HG03039 (cell line): ENCODE measurements at regions not wholly inside any gene's neighbourhood (a gene's known extent, or its start where the extent isn't known, plus 50 kb on each side); places are given as distances from the start of the nearest gene placed in this dataset.
A peak's percentile ranks its signal among the peaks of the same experiment; 100 is the strongest.
"Not testable (repeated sequence)": the region's sequence is repeated elsewhere in the genome, so short reads cannot be mapped to it uniquely, and the experiment has no call there.

Experiments used
- ATAC-seq: cut with Tn5 transposase; IDR thresholded peaks from one replicate; pipeline ENCODE4 v1.9.1; 2021; ENCODE audit warnings: mild to moderate bottlenecking, moderate library complexity; ENCODE audit not compliant: unreplicated experiment

- ATAC-seq, result no peak
These were observed 143.8 kb upstream of the LAMA2 start for GRCh38 chr6:128739112-128739511.

DNA sequence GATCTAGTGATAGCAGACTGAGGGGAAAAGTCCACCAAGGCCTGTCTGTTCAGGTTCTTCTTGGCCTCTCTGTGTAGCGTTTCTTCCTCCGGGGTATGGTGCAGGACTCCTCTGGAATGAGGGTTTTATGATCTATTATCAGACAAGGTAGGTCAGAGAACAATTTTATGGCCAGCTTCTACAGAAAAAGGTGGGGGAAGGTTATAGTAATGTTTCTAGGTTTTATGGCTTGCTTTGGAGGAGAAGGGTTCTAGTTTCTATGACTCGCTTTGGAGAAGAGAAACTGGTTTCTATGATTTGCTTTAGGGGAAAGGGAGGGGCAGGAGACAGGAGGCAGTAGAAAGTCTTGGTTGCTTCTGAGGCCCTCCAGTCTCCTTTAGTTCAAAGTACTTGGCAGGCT lies 144.8 kb upstream of the LAMA2 start:
- no peak for ATAC-seq

DNA sequence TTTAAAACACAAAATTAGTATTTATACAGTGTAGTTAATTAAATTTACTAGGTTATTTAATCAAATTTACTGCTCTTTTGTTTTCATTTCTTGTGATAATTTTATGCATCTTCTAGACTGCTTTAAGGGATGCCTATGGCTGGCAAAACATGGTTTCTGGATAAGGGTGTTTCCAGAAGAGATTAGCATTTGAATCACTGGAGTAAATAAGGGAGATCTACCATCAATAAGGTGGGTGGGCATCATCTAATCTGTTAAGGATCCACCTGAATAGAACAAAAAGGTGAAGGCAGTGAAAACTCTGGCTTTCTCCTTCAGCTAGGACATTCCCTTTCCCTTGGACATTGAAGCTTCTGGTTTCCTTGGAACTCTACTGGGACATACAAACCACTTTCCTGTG lies 146.2 kb upstream of the LAMA2 start:
- no peak for ATAC-seq

GRCh38 chr6:128731249-128732165 lies 151.4 kb upstream of the LAMA2 start:
- peak; percentile 59 for ATAC-seq

- ATAC-seq, result no peak
These were observed 155.4 kb upstream of the LAMA2 start for GRCh38 chr6:128727500-128727899.

DNA sequence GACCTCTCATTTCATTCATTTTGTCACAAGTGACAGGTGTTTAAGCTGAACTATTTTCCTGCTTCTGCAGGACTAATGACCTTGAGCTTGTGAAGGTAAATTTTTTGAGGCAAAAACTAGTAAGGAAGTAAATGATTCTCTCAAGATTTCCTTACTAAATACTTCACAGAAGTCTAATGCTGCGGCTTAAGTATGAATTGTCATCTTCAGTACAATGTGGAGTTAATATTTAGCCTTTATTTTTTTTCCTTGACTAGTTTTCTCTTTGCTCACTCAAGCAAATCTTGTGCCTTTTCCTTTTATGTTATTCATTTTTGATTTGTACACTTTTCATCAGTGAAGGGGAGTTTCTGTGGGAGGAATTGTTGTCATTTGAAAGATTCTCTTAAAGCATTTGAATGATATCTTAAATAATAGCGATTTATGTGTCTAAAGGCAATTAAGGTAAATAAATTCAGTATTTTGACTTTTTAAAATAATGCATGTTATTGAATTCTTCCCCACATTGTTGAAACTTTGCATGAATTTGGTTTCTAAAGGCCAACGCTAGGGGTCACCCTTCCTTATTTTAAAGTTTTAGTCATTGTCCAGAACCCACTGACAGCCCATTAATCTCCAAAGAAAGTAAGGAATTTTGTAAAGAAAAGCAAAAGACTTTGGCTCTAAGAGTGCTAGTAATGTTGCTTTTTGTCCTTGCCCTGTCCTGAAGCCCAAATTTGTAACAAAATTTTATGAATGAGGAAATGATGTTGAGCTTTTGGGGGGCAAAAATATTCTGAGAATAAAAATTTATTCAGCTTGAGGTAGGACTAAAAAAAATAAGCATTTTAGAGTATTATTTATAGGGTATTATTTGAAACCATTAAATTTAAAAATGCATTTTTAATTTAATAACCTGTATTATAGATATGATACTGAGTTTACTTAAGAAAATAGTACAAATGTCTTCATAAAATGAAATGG lies 157.4 kb upstream of the LAMA2 start:
- no peak for ATAC-seq

DNA sequence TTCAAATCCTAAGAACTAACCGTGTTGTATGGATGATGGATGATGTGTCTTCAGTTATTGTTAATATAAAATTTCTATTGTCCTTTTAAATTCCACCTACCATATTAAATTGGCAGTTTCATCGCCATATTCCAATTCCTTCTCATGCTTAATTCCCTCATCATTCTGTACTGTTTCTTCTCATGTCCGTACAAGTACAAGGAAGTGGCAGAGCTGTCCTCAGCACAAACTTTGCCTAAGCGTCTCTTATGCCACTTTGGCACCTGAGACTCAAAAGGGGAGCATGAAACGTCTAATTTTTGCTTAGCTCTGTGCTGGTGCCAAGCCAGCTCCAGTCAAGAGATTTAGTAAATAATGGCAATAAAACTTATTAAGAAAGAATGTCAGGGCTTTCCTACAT lies 158.2 kb upstream of the LAMA2 start:
- ATAC-seq, result no peak

DNA sequence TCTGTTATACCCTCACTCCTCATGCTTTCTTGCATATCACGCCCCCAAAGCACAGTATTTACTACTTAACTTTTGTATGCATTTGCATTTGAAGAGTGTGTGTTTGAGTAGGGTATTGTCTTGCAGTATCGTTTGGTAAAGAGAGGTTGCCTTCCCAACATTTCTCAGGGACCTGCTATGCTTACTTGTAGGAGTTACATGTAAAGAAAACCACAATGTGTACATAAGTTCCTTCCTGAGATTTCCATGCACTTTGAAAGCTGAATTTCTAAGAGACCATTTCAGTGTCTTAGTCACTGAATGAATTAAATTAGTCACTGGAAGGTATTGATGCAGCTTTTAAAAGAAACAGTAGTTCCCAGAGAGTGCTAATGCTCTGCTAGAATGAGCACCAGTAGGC lies 159.3 kb upstream of the LAMA2 start:
- no peak for ATAC-seq

DNA sequence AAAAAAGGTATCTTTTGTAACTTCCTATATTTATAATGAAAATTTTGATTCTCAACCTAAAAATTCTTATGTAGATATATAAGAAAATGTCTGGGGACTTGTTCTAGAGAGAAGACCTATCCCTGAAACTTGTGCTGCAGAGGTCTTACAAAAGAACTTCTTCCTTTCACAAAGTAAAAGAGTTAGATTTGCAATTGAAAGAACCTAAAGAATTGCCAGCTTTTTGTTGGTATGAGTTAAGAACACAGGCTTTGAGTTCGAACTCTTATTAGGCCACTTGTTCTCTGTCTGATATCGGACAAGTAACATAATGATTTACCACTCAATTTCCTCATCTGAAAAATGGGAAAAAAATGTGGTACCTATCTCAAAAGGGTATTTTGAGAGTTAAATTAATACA lies 162.0 kb upstream of the LAMA2 start:
- ATAC-seq, result no peak

DNA sequence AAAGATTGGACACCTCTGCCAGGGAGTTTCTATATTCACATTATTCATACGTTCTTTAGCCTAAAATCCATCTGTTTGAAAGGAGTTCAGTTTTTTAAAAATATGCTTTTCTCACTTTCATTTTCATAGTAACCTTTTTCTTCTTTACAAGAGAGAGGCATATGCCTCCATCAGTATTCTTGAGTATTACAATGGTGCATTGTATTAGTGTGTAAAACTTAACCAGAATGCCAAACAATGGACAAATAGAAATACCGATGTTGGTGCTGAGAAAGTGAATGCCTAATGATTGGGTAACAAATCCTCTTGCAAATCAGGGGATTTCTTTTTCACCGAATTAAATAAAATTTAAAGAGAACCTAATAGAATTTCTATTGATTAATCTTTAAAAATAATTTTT lies 163.2 kb upstream of the LAMA2 start:
- no peak for ATAC-seq

DNA sequence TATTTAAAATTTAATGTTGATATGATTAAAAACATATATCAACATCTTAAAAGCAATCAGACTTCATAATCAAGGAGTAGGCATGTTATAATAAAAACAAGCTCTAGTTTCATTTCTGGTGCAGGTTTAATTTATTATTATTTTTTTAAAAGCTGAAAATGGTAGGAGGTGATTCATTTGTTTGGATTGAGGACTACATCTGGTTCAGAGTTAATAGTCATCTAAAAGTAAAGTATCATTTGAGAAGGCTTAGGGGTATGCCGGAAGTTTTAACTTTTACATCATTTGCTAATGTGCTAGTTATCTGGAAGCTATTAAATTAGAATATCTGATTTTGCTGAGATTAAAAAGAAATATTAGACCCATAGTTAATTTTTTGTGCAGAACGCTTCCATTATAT lies 169.5 kb upstream of the LAMA2 start:
- no peak for ATAC-seq

- no peak for ATAC-seq
These were observed 170.0 kb upstream of the LAMA2 start for GRCh38 chr6:128712898-128713297.

DNA sequence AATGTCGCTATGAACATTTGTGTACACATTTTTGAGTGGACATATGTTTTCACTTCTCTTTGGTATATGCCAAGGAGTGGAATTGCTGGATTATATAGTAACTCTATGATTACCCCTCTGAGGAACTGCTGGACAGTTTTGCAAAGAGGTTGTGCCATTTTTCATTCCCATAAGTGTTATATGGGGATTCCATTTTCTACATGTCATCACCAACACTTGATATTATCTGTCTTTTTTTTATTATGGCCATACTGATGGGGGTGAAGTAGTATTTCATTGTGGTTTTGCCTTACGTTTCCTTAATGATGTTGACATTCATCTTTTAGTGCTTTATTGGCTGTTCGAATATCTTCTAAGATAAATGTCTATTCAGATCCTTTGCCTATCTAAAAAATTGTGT lies 171.8 kb upstream of the LAMA2 start:
- ATAC-seq, result no peak

DNA sequence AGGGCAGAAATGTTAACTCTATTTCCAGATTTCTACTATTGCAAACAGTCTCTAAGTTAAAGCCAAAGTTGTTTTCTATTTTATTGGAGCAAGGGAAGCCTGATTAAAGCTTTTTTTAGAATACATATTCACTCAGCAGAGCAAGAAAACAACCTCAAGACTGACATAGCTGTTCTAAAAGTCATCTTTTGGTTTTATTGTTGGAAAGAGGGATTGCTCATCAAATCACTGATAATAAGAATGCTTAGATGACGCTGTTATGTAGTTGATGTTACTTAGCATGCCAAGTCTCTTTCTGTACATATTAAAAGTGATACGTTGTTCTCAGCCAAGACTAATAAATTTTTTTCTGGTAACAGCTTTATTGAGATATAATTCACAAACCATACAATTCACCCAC lies 172.6 kb upstream of the LAMA2 start:
- ATAC-seq, result no peak

DNA sequence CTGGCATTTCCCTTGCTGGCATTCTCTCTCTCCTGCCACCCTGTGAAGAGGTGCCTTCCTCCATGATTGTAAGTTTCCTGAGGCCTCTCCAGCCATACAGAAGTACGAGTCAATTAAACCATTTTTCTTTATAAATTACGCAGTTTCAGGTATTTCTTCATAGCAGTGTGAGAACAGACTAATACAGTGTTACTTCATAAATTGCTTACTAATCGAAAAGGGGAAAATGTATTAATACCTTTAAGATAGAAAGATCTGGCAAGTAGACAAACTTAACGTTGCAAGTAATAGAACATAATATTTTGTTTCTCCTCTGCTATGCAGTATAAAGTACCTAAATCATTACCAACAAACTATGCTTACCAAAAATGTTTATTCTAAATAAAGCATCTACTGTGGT lies 178.3 kb upstream of the LAMA2 start:
- no peak for ATAC-seq

- ATAC-seq, result not testable (repeated sequence)
These were observed 179.1 kb upstream of the LAMA2 start for GRCh38 chr6:128703794-128704193.

DNA sequence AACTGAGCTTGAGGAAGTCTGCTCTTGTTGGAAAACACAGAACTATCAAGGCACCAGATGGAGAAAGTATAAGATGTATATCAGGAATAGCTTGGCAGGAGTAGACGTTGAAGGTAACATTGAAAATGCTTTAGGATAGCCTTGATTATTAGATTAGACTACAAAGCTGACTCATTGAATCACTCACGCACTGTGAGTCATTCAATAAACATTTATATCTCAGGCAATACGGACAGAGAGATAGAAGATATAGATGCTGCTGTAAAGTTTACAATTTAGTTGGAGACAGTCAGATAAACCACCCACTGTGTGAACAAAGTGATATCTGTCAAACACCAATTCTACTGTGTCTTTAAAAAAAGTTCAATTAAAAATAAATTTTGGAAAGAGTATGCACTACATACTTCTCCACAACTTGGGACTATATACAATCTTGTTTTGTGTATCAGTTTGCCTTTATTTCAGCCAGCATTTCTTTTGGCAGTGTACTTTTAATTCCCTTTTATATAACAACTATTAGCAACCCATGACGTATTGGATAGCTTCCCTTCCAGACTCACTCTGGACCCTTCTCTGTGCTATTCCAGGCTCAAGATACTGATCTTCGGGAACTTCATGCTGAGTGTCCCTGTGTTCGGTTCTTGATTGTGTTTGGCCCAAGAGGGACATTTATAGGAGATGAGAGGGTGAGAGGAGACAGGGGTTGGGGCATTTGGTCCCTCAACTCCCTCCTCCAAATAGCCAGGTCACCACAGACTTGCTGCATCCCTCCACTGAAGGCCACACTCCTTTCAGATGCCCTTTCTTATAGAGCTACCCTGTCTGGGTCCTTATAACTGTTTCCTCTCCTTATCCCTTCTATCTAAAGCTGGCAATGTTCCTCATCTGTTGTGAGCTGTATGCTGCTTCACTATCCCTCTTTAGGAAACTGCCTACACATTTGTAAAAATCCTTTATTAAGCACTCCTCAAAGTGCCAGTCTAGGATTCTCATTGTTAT lies 176.6 kb upstream of the PTPRK start:
- ATAC-seq, result no peak

DNA sequence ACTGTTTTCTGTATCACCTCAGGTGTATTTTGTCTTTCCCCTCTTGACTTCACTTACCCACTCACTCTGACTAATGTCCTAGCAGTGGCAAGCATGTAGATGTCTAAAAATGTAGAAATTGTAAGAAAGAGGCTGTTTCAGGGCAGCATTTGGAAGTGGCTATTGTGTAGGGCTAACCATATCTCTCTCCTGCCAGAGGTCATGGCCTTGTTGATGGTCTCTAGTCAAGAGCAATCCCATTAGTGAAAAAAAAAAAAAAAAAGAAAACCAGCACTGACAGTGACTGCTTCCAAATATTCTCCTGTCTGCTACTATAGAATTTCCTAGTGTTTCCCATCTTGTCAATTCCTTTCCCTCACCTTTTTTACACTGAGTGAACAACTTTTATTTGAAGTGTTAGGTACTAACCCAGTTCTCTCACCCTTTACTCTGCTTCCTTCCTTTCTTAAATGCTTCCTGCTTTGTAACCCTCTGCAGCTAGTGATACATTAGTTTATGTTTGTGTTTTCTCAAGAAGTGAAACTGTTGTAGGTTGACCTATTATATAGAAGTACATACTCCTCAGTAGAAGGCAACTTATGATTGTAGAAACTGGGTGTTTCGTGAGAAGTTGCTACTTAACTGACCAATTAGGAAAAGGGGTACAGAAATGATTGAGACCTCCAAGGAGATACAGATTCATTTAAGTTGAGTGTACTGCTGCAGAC lies 174.1 kb upstream of the PTPRK start:
- ATAC-seq, result peak; percentile 63

- ATAC-seq, result no peak
These were observed 169.7 kb upstream of the PTPRK start for GRCh38 chr6:128690063-128690462.

- no peak for ATAC-seq
These were observed 165.7 kb upstream of the PTPRK start for GRCh38 chr6:128686084-128686483.
